ENCODE measurements at regions not wholly inside any gene's neighbourhood (a gene's known extent, or its start where the extent isn't known, plus 50 kb on each side); places are given as distances from the start of the nearest gene placed in this dataset.

DNA sequence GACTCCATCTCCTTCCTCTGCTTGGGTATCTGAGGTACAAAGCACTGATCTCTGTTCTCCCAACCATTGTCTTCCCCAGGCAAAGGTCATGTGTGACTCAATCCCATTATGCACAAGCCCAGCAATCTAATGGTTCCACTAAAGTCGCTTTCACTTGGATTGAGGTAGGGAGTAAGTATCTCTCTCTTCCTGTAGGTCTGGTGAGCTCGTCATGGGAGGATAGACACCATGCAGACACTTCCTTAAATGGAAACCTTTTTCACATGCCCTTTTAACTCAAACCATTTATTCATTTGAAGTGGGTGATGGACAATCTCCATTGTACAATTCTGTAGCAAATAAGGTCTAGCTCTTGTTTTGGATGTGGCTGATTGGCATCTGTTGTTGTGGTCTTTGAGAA is 245.2 kb upstream of the CLNK start:
- no peak for DNase-seq (ENCODE audit: low spot score)

GRCh38 chr4:10925996-10926395 is 241.4 kb upstream of the CLNK start:
- DNase-seq (ENCODE audit: low spot score) = no peak

DNA sequence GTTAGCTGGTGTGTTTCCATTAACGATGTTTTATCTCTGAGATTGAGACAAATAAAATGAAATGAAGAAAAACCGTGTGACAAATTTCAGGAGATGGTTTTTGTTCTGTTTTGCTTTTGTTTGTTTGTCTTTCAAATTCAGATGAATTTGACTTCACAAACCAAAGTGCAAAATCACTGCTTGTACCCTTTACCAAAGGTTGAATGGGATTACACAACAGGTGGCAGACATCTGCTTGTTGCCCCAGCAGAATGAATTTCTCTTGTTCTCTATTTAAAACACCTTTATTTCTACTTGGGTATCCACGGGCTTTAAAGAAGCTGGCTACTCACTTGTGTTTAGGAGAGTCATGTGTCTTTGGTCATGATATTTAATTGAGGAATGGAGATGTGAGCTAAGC is 239.7 kb upstream of the CLNK start:
- no peak for DNase-seq (ENCODE audit: low spot score)

- DNase-seq (ENCODE audit: low spot score) = no peak
Observed at GRCh38 chr4:10917566-10917965, 233.0 kb upstream of the CLNK start.

GRCh38 chr4:10898072-10898471 is 213.5 kb upstream of the CLNK start:
- DNase-seq (ENCODE audit: low spot score) = no peak

DNA sequence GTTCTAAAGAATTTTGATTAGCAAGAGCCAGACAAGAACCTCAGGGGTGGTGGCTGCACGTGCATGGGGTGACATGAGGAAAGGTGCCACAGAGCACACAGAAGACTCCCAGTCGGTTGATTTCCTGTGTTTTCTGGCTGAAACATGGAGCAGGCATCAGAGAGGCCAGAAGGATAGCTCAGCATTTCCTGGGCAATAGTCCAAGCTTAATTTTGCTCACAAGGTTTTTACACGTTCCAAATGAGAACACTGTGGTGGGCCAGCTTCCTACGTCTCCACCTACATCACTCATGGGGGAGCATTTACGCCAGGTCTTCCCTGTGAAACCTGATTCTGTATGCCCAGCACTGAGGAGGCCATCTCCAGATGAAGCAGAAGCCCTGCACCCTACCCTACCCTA is 212.5 kb upstream of the CLNK start:
- no peak for DNase-seq (ENCODE audit: low spot score)

GRCh38 chr4:10893395-10893794 is 208.8 kb upstream of the CLNK start:
- no peak for DNase-seq (ENCODE audit: low spot score)

DNA sequence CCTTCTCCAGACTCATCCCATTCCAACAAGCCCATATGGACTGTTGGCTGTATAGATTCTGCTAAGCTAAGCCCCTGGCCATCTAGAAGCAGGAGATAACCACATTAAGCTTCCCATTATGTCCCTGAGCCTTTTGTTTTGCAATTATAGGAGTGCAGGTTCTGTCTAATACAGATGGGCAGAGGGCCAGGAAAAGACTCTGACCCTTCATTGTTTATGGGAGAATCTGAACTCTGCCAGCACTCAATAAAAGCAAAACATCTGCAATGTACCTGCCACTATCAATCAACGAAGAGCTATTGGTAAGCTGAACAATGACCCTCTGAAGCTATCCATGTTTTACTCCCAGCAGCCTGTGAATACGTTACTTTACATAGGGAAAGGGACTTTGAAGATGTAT is 207.3 kb upstream of the CLNK start:
- no peak for DNase-seq (ENCODE audit: low spot score)

DNA sequence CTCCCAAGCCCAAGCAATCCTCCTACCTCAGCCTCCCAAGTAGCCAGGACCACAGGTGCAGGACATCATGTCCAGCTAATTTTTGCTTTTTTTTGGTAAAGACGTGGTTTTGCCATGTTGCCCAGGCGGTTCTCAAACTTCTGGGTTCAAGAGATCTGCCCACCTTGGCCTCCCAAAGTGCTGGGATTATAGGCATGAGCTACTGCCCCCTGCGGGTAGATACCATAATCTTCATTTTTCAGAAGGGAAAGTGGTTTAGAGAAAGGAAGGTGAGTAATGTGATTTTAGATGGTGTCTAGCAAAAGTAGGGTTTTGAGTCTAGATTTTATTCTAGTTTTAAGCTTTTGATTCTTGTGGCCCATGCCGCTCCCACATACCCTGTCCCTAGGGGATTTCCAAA is 205.3 kb upstream of the CLNK start:
- DNase-seq (ENCODE audit: low spot score) = no peak

- DNase-seq (ENCODE audit: low spot score) = no peak
Observed at GRCh38 chr4:10879411-10880110, 195.0 kb upstream of the CLNK start.

DNA sequence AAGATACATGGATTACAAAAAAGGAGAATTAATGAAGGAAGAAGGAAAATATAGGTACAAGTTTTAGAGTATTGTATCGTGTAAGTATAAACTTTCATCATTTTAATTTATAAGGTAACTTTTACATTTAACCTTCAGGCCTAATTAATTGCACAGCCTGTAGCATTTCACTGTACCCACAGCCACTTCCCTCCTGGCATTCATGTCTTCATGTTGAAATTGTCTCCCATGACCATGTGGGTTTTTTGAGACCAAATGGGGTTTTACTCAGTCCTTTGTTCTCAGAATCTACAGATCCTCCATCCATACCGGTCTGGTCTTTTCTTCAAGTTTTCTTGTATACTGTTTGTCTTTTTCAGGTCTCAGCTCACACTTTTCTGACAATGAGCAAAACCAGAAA is 194.3 kb upstream of the CLNK start:
- DNase-seq (ENCODE audit: low spot score) = no peak

DNA sequence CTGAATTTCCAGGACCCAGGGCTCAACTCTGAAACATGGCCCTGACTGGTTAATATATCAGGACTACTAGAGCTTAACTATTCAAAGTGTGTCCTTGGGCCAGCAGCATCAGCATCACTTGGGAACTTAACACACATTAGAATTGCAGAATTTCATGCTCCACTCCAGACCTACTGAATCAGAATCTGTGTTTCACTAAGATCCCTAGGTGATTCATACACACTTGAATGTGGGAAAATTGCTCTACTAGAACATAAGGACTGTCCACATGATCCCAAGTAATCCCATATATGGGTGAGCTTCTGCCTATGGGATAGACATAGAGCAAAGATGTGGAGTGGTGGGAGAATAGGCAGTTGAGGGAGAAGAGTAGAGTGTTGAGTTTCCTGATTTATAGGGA is 192.5 kb upstream of the CLNK start:
- DNase-seq (ENCODE audit: low spot score) = no peak

DNA sequence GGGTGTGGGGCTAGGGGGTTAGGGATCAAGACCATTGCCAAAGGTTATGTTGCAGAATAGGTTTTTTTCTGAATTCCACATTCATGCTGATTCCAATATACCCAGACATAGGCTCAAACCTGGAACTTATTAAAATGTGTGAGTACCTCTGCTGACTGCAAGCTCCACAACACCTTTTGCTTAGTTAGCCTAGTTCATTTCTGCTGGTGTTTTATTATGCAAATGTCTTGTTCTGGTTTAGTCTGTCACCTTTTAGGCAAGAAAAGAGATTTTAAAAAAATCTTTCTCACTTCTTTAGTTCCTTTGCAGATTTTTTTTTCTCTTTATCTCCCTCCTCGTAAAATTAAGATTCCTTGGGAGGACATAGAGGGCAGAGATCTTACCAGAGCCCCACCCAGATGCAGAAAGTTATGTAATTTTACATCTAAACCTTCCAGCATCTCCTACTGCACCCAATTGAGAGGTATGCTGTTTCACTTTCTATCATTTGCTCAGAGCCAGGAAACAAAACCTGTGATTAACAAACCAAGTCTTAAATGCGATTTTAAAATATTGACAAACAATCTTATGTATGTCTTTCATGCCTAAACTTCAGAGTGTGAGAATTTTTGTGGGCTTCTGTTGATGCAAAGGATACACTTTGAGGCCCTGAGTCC is 190.7 kb upstream of the CLNK start:
- DNase-seq (ENCODE audit: low spot score) = no peak

DNA sequence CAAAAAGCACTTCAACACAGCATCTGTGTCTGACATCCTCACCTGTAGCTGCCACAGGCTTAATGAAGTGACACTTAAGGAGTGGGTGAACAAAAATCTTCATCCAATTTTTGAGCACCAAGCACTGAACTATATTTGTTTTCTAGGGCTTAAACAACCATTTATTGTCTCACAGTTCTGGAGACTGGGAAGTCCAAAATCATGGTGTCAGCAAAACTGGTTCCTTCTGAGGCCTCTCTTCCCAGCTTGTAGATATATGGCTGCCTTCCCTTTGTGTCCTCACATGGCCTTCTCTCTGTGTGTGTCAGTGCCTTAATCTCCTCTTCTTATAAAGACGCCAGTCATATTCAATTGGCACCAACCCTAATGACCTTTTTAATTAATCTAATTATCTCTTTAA is 189.2 kb upstream of the CLNK start:
- DNase-seq (ENCODE audit: low spot score) = no peak

GRCh38 chr4:10872833-10873517 is 188.4 kb upstream of the CLNK start:
- no peak for DNase-seq (ENCODE audit: low spot score)

DNA sequence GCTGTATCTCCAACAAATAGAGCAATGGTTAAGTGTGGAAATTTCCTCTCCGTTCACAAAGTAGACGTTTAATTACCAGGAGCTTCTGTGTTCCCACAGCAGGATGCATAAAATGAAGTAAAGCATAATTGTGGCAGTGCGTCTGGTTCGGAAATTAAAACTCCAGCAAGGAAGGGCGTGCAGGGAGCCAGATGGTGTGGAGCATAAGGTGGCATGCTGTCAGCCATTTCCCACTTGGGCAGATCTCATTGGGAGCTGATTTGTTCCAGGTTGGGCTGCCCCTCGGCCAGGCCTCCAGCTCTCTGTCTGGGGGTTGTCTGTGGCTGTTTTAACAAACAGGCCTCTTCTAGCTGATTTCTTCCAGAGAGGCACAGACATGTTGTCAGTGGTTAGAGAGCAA is 182.1 kb upstream of the CLNK start:
- DNase-seq (ENCODE audit: low spot score) = no peak

DNA sequence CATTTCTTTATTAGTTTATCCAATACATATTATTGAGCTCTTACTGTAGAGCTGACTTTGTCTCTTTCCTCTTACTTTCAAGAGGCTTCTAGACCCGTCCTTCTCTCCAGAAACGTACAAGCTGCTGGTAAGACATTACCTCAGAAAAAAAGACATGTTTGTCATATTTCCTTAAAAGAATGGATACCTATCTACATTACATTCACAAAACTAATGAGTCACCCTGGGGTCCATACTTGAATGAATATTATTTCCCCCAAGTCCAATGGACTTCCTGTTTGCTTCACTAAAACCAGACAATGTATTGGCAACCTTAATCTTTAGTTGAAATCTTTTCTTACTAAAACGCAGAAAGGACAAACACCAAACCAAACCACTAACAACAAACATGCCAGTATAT is 176.5 kb upstream of the CLNK start:
- no peak for DNase-seq (ENCODE audit: low spot score)

DNA sequence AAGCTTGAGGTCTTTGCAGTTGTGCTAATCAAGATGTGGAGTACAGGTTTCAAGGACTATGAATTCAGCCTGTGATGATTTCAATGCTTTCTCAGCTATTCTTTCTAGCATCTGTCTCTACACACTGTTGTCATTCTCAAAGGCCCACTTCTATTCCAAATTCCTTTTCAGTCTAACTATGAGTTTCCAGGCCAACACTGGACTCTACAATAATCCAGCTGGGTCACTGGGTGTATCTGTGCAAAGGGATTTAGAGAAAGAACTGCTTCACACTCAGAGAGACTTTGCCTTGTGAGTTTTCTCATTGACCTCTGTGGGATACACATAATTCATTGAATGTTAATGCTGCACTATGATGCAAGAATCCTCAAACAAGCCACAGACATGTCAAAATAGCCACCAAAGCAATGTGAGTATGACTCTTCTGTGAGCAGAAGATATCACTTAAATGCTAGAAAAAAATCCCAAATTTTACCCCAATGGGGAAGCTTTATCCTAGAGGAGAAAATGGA is 171.8 kb upstream of the CLNK start:
- no peak for DNase-seq (ENCODE audit: low spot score)

- DNase-seq (ENCODE audit: low spot score) = no peak
Observed at GRCh38 chr4:10853196-10853595, 168.6 kb upstream of the CLNK start.

DNA sequence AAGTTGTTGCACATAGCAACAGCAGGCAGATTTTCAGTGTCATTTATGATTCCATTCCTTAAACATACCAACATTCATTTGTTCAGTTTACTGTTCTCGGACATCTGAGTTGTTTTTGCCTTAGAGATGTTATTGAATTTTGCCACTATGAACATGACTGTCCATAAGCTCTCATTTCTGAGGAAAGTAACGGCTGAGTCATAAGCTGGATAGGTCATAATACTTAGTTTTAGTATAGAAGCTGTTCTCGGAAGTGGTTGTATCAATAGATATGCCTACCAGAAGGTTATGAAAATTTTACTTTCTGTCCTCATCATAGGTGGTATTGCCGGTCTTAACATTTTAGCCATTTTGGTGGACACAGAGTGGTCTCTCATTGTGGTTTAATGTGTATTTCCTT is 157.1 kb upstream of the CLNK start:
- DNase-seq (ENCODE audit: low spot score) = no peak

GRCh38 chr4:10837151-10837550 is 152.6 kb upstream of the CLNK start:
- DNase-seq (ENCODE audit: low spot score) = no peak

DNA sequence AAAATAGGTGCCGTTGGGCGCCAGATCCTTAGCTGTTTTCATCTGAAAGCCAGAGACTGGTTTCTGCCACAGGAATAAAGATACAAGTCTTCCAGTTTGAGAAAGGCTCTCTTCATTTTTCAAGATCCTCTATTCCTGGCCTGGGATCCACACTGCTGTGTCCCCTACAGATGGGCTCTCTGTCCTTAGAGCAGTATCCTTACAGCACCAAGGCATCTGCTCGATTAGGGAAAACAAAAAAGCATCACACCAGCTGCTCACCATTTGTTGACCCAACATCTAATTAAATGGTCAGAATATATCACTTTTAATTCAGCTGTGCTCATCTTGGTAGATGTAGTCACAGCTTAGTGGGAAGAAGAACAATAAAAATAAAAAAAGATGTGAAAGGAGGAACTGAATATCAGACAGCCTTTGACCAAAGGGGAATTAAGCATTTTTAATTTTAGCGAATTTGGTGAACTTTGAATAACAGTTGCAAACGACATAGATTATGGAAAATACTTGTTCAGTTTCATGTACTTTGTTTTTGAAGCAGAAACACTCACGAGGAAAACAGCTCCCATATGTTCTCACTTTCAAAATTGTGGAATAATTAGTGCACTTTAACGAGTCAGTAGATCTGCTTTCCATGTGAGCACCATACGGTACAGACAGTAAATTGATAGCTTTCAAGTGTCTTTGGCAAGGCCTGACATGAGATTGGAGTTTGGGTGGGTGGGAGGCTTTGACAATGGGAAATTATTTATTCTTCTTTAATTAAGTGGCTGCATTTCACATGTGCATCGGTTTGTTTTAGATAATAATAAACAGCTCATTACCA is 148.4 kb upstream of the CLNK start:
- DNase-seq (ENCODE audit: low spot score) = no peak

All from SK-N-DZ (cell line).